NCI-H128 (cell line): ENCODE measurements at regions not wholly inside any gene's neighbourhood (a gene's known extent, or its start where the extent isn't known, plus 50 kb on each side); places are given as distances from the start of the nearest gene placed in this dataset.

Experiments used
- DNase-seq: peaks from one replicate; lab custom pipeline; 2025; ENCODE audit not compliant: unreplicated experiment; lab: John Stamatoyannopoulos, UW

GRCh38 chr1:232556351-232556750, 73.6 kb downstream of the SIPA1L2 start:
- DNase-seq = no peak

- no peak for DNase-seq
Observed at GRCh38 chr1:232555494-232556210, 74.3 kb downstream of the SIPA1L2 start.

GRCh38 chr1:232554409-232554808, 75.5 kb downstream of the SIPA1L2 start:
- no peak for DNase-seq

- no peak for DNase-seq
Observed at GRCh38 chr1:232553809-232554208, 76.1 kb downstream of the SIPA1L2 start.

GRCh38 chr1:232553050-232553754, 76.7 kb downstream of the SIPA1L2 start:
- no peak for DNase-seq

GRCh38 chr1:232551386-232551785, 78.5 kb downstream of the SIPA1L2 start:
- no peak for DNase-seq

- DNase-seq = no peak
Observed at GRCh38 chr1:232550007-232550406, 79.9 kb downstream of the SIPA1L2 start.

- no peak for DNase-seq
Observed at GRCh38 chr1:232548691-232549090, 81.2 kb downstream of the SIPA1L2 start.

GRCh38 chr1:232547938-232548484, 81.9 kb downstream of the SIPA1L2 start:
- DNase-seq = no peak

- DNase-seq = no peak
Observed at GRCh38 chr1:232542633-232543593, 87.0 kb downstream of the SIPA1L2 start.

- no peak for DNase-seq
Observed at GRCh38 chr1:232538943-232539302, 91.0 kb downstream of the SIPA1L2 start.

- peak; percentile 24 for DNase-seq
Observed at GRCh38 chr1:232538224-232538942, 91.5 kb downstream of the SIPA1L2 start.

GRCh38 chr1:232534552-232535517, 95.1 kb downstream of the SIPA1L2 start:
- no peak for DNase-seq

GRCh38 chr1:232533328-232533727, 96.6 kb downstream of the SIPA1L2 start:
- DNase-seq = no peak

GRCh38 chr1:232532901-232533300, 97.0 kb downstream of the SIPA1L2 start:
- DNase-seq = no peak

- DNase-seq = no peak
Observed at GRCh38 chr1:232531291-232531690, 98.6 kb downstream of the SIPA1L2 start.

- DNase-seq = no peak
Observed at GRCh38 chr1:232529747-232530146, 100.2 kb downstream of the SIPA1L2 start.

GRCh38 chr1:232528472-232529089, 101.4 kb downstream of the SIPA1L2 start:
- DNase-seq = no peak

- no peak for DNase-seq
Observed at GRCh38 chr1:232524056-232524455, 105.9 kb downstream of the SIPA1L2 start.
